DMS79 (cell line): ENCODE measurements at regions not wholly inside any gene's neighbourhood (a gene's known extent, or its start where the extent isn't known, plus 50 kb on each side); places are given as distances from the start of the nearest gene placed in this dataset.

Source experiments
- DNase-seq: peaks from one replicate; lab custom pipeline; 2025; lab: John Stamatoyannopoulos, UW

- no peak for DNase-seq
These were observed 1054.3 kb downstream of the TLE1 start for GRCh38 chr9:80635065-80635464.

GRCh38 chr9:80632041-80632440, 1057.3 kb downstream of the TLE1 start:
- no peak for DNase-seq

- no peak for DNase-seq
These were observed 1050.7 kb downstream of the TLE4 start for GRCh38 chr9:80622508-80622907.

- DNase-seq: no peak
These were observed 1047.6 kb downstream of the TLE4 start for GRCh38 chr9:80619356-80619755.

GRCh38 chr9:80615964-80616363, 1044.2 kb downstream of the TLE4 start:
- no peak for DNase-seq

- no peak for DNase-seq
These were observed 1034.0 kb downstream of the TLE4 start for GRCh38 chr9:80605793-80606192.

GRCh38 chr9:80605129-80605528, 1033.4 kb downstream of the TLE4 start:
- DNase-seq: no peak

GRCh38 chr9:80602291-80602690, 1030.5 kb downstream of the TLE4 start:
- DNase-seq: no peak

- DNase-seq: no peak
These were observed 1024.8 kb downstream of the TLE4 start for GRCh38 chr9:80596579-80596978.

- DNase-seq: no peak
These were observed 1023.4 kb downstream of the TLE4 start for GRCh38 chr9:80595192-80595591.

GRCh38 chr9:80592413-80592812, 1020.6 kb downstream of the TLE4 start:
- DNase-seq: no peak

GRCh38 chr9:80586786-80587330, 1015.1 kb downstream of the TLE4 start:
- DNase-seq: no peak

GRCh38 chr9:80571953-80572352, 1000.2 kb downstream of the TLE4 start:
- DNase-seq: no peak

GRCh38 chr9:80569236-80569635, 997.5 kb downstream of the TLE4 start:
- DNase-seq: no peak

- DNase-seq: no peak
These were observed 989.8 kb downstream of the TLE4 start for GRCh38 chr9:80561526-80561925.

- no peak for DNase-seq
These were observed 989.2 kb downstream of the TLE4 start for GRCh38 chr9:80560976-80561375.

- DNase-seq: no peak
These were observed 985.5 kb downstream of the TLE4 start for GRCh38 chr9:80557256-80557655.

GRCh38 chr9:80556631-80557030, 984.9 kb downstream of the TLE4 start:
- DNase-seq: no peak

GRCh38 chr9:80555782-80556325, 984.1 kb downstream of the TLE4 start:
- no peak for DNase-seq

GRCh38 chr9:80554856-80555255, 983.1 kb downstream of the TLE4 start:
- no peak for DNase-seq

GRCh38 chr9:80554301-80554700, 982.5 kb downstream of the TLE4 start:
- no peak for DNase-seq

- DNase-seq: no peak
These were observed 981.2 kb downstream of the TLE4 start for GRCh38 chr9:80552931-80553330.

- no peak for DNase-seq
These were observed 978.4 kb downstream of the TLE4 start for GRCh38 chr9:80550181-80550580.

GRCh38 chr9:80547613-80548012, 975.8 kb downstream of the TLE4 start:
- no peak for DNase-seq
